Left ventricle myocardium inferior (tissue), 1 donor: ENCODE measurements at regions not wholly inside any gene's neighbourhood (a gene's known extent, or its start where the extent isn't known, plus 50 kb on each side); places are given as distances from the start of the nearest gene placed in this dataset.
A peak's percentile ranks its signal among the peaks of the same experiment; 100 is the strongest.
"Not testable (repeated sequence)": the region's sequence is repeated elsewhere in the genome, so short reads cannot be mapped to it uniquely, and the experiment has no call there.

Experiments used
- DNase-seq: peaks from one replicate; pipeline ENCODE4 v3.0.0-alpha.2; 2020
- H3K27ac ChIP-seq: fragments of 200-600 bp; replicated peaks from 2 replicates; pipeline ENCODE4 v1.8.0; 2021
- H3K27me3 ChIP-seq: fragments of 200-600 bp; 2 replicates; pipeline ENCODE4 v1.8.0; 2021; ENCODE audit warnings: low read depth
- H3K36me3 ChIP-seq: fragments of 200-600 bp; 2 replicates; pipeline ENCODE4 v1.8.0; 2021
- H3K4me1 ChIP-seq: fragments of 200-600 bp; 2 replicates; pipeline ENCODE4 v1.8.0; 2021
- H3K4me3 ChIP-seq: fragments of 200-600 bp; 2 replicates; pipeline ENCODE4 v1.8.0; 2021; ENCODE audit warnings: mild to moderate bottlenecking, moderate library complexity
- H3K9me3 ChIP-seq: fragments of 200-600 bp; replicated peaks from 2 replicates; pipeline ENCODE4 v1.8.0; 2021
- intact Hi-C: fragments of 100-400 bp; cut with micrococcal nuclease; formaldehyde crosslinking; loops from one replicate; pipeline ENCODE4 v1.11.0; 2022
- TF ChIP-seq, protein P1 (sequence below): fragments of 200-600 bp; IDR thresholded peaks from 2 replicates; pipeline ENCODE4 v1.8.0; 2021; ENCODE audit warnings: antibody characterized with exemption, mild to moderate bottlenecking, borderline replicate concordance
- donor health status: DM: no; HTN: yes; CAD: no; lungs with severe emphysema.

DNA sequence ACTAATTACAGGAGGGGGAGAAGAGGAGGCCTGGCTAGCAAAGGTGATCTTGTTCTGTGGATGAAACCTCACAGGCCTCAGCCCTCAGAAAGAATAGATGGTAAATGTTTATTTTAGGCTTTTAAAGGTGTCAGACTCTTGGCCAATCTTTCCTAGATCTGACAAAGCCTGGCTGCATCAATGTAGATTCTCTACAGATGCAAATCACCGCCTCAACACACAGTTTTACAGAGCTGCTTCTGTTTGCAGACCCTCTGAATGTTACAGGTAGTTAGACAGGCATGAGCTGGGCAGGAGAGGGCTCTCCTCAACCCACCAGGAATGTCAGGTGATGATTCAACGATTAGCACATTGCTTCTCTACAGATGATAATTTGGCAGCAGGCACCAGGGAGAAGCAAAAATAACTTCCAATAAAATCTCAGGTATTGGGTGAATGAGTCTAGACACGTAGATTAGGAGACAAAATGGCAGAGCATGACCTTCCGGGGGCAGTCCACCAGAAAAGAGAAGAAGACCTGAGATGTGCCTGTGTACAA is 105.4 kb upstream of the VANGL1 start:
- intact Hi-C loops = no loop called here
- Histone ChIP-seq H3K9me3 (peaks cover 9% of the 10 kb centered on the region), H3K27me3 (no peaks in the 10 kb centered on the region)

DNA sequence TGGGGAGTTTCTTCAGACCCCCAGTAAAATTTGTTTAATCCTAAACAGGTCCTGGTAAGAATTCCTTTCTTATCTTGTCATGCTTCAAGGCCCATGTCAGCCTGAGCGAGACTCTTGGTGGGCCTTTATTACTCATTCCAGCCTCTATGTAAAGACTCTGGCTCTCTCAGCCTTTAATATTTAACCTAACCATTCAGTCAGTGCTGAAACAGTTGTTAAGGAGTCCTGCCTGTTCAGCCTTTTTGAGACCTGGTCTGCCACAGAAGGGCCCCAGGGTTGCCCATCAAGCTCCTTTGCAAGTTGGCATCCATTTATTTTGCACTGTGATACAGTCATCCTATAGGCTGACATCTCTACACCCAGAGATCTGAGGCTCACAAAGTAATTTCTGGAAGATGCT is 107.7 kb upstream of the VANGL1 start:
- TF ChIP-seq, protein P1, sequence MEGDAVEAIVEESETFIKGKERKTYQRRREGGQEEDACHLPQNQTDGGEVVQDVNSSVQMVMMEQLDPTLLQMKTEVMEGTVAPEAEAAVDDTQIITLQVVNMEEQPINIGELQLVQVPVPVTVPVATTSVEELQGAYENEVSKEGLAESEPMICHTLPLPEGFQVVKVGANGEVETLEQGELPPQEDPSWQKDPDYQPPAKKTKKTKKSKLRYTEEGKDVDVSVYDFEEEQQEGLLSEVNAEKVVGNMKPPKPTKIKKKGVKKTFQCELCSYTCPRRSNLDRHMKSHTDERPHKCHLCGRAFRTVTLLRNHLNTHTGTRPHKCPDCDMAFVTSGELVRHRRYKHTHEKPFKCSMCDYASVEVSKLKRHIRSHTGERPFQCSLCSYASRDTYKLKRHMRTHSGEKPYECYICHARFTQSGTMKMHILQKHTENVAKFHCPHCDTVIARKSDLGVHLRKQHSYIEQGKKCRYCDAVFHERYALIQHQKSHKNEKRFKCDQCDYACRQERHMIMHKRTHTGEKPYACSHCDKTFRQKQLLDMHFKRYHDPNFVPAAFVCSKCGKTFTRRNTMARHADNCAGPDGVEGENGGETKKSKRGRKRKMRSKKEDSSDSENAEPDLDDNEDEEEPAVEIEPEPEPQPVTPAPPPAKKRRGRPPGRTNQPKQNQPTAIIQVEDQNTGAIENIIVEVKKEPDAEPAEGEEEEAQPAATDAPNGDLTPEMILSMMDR = no peak
- H3K27me3 ChIP-seq = no peaks in the 10 kb centered on the region
- intact Hi-C loops = no loop called here
- H3K4me3 ChIP-seq = no peak overlapping the region
- no peaks in the 10 kb centered on the region for H3K36me3 ChIP-seq
- DNase-seq = no peak
- H3K4me1 ChIP-seq = peaks cover 9% of the 10 kb centered on the region
- H3K27ac ChIP-seq = no peak overlapping the region
- H3K9me3 ChIP-seq = peaks cover 9% of the 10 kb centered on the region

More for the DNA sequence above, 105.4 kb upstream of the VANGL1 start:
- peaks cover 9% of the 10 kb centered on the region for H3K4me1 ChIP-seq
- H3K27ac ChIP-seq = no peak overlapping the region
- TF ChIP-seq, protein P1 = no peak
- H3K36me3 ChIP-seq = no peaks in the 10 kb centered on the region
- no peak for DNase-seq
- H3K4me3 ChIP-seq = no peak overlapping the region

DNA sequence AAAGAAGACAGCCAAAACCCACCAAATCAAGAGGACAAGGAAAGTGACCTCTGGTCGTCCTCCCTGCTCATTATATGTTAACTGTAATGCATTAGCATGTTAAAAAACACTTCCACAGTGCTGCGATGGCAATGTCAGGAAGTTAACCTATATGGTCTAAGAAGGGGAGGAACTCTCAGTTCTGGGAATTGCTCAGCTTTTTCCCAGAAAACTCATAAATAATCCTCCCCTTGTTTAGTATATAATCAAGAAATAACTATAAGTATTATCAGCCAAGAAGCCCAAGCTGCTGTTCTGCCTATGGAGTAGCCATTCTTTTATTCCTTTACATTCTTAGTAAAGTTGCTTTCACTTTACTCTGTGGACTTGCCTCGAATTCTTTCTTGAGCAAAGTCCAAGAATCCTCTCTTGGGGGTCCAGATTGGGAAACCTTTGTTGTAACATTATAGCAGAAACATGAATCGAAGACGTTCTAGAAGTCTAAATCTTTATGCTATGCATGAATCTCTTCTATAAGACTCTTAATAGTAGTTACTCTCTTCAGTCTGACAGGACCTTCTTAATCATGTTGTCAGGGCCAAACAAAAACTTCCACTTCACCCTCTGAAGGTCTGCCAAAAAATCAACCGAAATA is 110.0 kb upstream of the VANGL1 start:
- Histone ChIP-seq H3K4me1 (peaks cover 9% of the 10 kb centered on the region), H3K36me3 (no peaks in the 10 kb centered on the region), H3K27ac (peak overlapping the region; percentile 51), H3K4me3 (no peak overlapping the region), H3K9me3 (peaks cover 9% of the 10 kb centered on the region), H3K27me3 (no peaks in the 10 kb centered on the region)
- no peak for DNase-seq
- intact Hi-C loops = no loop called here
- TF ChIP-seq, protein P1 = no peak

DNA sequence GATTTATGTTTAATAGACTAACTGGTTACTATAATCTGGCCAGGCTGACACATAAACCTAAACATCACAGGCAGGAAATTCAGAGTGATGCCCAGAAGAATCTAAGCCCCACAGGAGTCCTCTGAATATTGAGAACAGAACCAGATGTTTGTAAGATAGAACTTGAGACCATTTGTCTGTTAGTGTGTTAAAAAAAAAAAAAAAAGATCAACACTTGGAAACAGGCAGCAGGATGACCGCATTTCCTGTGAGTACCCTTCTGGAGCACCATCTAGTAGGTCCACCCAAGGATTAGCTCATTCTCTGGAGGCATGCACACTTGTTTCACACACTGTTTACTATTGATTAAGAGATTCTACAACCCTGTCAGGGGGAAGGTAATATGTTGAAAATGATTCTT is 111.4 kb upstream of the VANGL1 start:
- intact Hi-C loops = no loop called here
- Histone ChIP-seq H3K27me3 (no peaks in the 10 kb centered on the region), H3K36me3 (no peaks in the 10 kb centered on the region), H3K27ac (peak overlapping the region; percentile 51), H3K9me3 (peaks cover 9% of the 10 kb centered on the region), H3K4me3 (no peak overlapping the region), H3K4me1 (peaks cover 9% of the 10 kb centered on the region)
- TF ChIP-seq, protein P1 = no peak
- no peak for DNase-seq

DNA sequence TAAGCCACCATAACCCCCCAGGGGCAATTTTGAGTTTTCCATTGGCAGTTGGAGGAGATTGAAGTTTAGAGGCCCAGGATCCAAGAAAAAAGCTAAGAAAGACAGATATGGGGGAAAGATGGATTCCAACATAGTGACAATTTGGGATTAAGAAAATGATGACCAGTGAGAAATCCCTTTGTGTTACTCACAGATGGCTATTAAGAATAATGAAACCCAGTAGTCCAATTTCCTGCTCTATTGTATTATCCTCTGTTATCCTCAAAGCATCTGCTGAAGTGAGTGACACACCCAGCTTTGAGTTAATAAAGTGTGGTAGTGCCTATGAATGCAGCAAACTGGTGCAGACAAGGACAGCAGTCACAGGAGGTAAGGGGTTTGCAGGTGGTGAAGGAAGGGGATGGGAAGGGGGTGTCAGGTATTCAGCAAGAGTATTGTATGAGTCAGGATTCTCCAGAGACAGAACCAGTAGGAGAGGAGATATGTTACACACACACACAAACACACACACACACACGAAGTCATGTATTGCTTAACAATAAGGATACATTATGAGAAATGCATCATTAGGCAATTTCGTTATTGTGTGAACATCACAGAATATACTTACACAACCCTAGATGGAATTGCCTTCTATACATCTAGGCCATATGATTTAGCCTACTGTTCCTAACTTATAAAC is 112.4 kb upstream of the VANGL1 start:
- intact Hi-C loops = no loop called here
- no peak overlapping the region for H3K4me3 ChIP-seq
- peaks cover 9% of the 10 kb centered on the region for H3K4me1 ChIP-seq
- H3K9me3 ChIP-seq = peaks cover 2% of the 10 kb centered on the region
- H3K27ac ChIP-seq = no peak overlapping the region
- DNase-seq = no peak
- TF ChIP-seq, protein P1 = no peak
- no peaks in the 10 kb centered on the region for H3K36me3 ChIP-seq
- no peaks in the 10 kb centered on the region for H3K27me3 ChIP-seq

DNA sequence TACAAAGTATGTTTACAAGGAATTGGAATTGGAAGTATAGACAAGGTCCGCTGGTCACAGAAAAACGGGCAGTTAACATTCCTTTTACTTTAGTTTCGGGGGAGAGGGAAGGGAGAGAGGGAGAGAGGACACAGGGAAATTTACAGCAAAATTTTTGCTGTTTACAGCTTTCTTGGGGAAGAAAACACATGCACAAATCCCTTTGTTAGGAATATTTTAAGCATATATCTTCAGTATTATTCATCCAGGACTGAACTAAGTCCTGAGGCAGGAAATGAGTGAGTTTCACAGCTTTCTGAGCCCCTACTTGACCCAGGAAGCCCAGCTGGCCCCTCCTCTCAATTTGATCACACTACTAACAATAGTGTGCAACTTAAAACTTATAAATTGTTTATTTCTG is 113.4 kb upstream of the VANGL1 start:
- H3K27me3 ChIP-seq, intact Hi-C loops, H3K36me3 ChIP-seq, H3K27ac ChIP-seq, H3K4me1 ChIP-seq, H3K4me3 ChIP-seq, H3K9me3 ChIP-seq, DNase-seq: not testable (repeated sequence)
